AG04449 (cell line): ENCODE measurements at regions not wholly inside any gene's neighbourhood (a gene's known extent, or its start where the extent isn't known, plus 50 kb on each side); places are given as distances from the start of the nearest gene placed in this dataset.
"Not testable (repeated sequence)": the region's sequence is repeated elsewhere in the genome, so short reads cannot be mapped to it uniquely, and the experiment has no call there.

Experiments used
- CTCF ChIA-PET: fragments of 350-600 bp; formaldehyde crosslinking; extraction: SDS; loops from one replicate; lab custom pipeline; 2021; ENCODE audit warnings: antibody characterized with exemption; lab: Yijun Ruan, JAX
- POLR2A ChIA-PET: fragments of 400-600, 350-600 bp; formaldehyde crosslinking; extraction: SDS; loops from one replicate; lab custom pipeline; 2020; ENCODE audit warnings: antibody characterized with exemption, inconsistent platforms; lab: Yijun Ruan, JAX
- DNase-seq: peaks from one replicate; pipeline ENCODE4 v3.0.0-alpha.2; 2010; ENCODE audit warnings: low read depth, low spot score
- H3K4me3 ChIP-seq: 2 replicates; pipeline ENCODE4 v1.5.1; 2011; ENCODE audit warnings: low read depth, mild to moderate bottlenecking, control low read depth, low read length
- CTCF ChIP-seq: IDR thresholded peaks from one replicate; pipeline ENCODE4 v1.5.1; 2011; ENCODE audit warnings: mild to moderate bottlenecking, moderate library complexity, low read length, control low read depth, inconsistent platforms; ENCODE audit not compliant: insufficient read depth; ENCODE audit errors: missing control alignments

DNA sequence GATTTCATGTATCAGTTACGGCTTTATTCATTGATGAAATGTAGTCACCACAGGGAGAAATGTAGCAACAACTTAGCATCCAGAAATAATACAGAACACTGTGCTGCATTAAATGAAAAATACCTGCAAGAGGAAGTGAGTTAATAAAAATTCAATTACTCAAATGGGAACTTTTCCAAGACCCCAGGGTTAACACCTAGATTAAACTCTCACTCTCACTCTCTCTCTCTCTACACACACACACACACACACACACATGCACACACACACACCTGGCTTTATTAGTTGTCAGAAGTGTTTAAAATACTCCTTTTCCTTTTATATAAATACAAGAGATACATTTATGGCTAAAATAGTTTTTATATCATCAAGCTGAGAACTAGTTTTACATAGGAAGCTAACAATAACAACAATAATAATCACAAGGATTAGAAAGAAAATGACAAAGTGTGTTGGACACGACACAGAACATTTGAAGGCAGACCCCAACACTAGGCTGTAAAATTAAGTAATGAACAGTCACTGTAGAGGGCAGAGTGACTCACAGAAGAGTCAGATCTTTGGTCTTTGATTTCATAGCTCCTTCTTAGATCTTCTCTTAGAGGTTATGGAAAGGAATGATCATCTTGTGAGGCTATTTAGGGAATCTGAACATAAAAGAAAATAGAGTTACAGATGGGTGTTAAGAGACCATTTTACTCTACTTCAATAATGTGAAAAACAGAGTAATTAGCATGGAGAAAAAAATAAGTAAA is 1266.0 kb upstream of the ADGRL2 start:
- CTCF ChIA-PET, result no interaction called here
- no peak for TF ChIP-seq CTCF
- no peak for DNase-seq
- H3K4me3 ChIP-seq, result no peak overlapping the region
- POLR2A ChIA-PET, result no interaction called here

DNA sequence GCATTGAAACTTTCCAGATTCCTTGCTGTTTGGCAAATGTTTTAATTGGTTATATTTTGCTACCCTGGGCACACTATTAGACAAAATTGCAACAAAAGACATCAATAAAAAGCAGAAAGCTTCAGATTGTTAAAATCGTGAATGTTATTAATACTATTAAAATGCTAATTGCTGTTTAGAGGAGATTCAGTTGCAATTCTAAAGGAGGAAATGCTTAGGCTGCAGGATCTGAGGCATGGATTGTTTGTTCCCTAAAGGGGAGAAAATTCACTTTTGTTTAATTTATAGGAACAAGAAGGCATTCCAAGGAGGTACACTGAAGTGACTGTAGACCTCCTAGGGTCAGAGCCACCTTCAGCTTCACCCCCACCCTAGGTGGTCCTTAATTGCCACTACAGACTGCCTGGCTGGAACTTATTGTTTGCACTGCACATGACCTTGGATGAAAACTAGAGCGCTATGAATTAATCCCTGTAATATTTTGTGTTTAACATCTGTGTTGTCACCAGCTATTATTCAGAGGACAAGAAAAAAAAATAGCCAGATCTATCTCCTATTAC is 1266.9 kb upstream of the ADGRL2 start:
- no peak for TF ChIP-seq CTCF
- ChIA-PET POLR2A (no interaction called here), CTCF (no interaction called here)
- H3K4me3 ChIP-seq, result no peak overlapping the region
- DNase-seq, result no peak

- no peak overlapping the region for H3K4me3 ChIP-seq
- CTCF ChIA-PET, result no interaction called here
- no peak for DNase-seq
- POLR2A ChIA-PET, result no interaction called here
- no peak for TF ChIP-seq CTCF
Measured at GRCh38 chr1:80533093-80533492, 1267.6 kb upstream of the ADGRL2 start.

DNA sequence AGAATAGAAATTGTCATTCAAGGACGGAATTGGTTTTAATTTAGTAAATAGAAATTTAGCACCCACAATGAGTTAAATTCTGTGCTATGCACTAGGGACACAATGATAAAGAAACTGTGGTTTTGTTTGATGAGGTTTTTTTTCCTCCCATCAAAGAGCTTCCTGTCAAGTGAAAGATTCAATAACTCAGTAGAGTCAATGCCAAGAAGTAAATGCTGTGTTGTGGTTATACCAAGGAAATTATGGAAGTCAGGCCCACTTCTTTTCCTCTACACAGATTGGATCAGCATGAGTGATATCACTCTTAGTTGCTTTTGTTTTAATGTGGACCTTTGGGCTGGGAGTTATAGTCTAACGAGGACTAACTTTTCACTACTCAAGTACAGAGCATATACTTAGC is 1269.6 kb upstream of the ADGRL2 start:
- no peak for TF ChIP-seq CTCF
- no peak overlapping the region for H3K4me3 ChIP-seq
- no peak for DNase-seq
- ChIA-PET CTCF (no interaction called here), POLR2A (no interaction called here)

GRCh38 chr1:80529546-80529945 is 1271.2 kb upstream of the ADGRL2 start:
- H3K4me3 ChIP-seq, result no peak overlapping the region
- CTCF ChIA-PET, result no interaction called here
- TF ChIP-seq CTCF, result no peak

GRCh38 chr1:80523861-80524260 is 1276.9 kb upstream of the ADGRL2 start:
- POLR2A ChIA-PET, result no interaction called here
- CTCF ChIA-PET, result no interaction called here
- TF ChIP-seq CTCF, result no peak
- H3K4me3 ChIP-seq, result no peak overlapping the region
- DNase-seq, result no peak

More at GRCh38 chr1:80529546-80529945, 1271.2 kb upstream of the ADGRL2 start:
- POLR2A ChIA-PET, result no interaction called here
- DNase-seq, result no peak

GRCh38 chr1:80523071-80523470 is 1277.7 kb upstream of the ADGRL2 start:
- POLR2A ChIA-PET, result not testable (repeated sequence)

More at GRCh38 chr1:80523071-80523470, 1277.7 kb upstream of the ADGRL2 start:
- CTCF ChIA-PET, DNase-seq, H3K4me3 ChIP-seq: not testable (repeated sequence)
